NCI-H2196 (cell line): ENCODE measurements at regions not wholly inside any gene's neighbourhood (a gene's known extent, or its start where the extent isn't known, plus 50 kb on each side); places are given as distances from the start of the nearest gene placed in this dataset.
"Not testable (repeated sequence)": the region's sequence is repeated elsewhere in the genome, so short reads cannot be mapped to it uniquely, and the experiment has no call there.

Experiments
- DNase-seq: peaks from one replicate; lab custom pipeline; 2025; ENCODE audit not compliant: unreplicated experiment; lab: John Stamatoyannopoulos, UW

- DNase-seq: no peak
These were observed 194.3 kb downstream of the PALM2AKAP2 start for GRCh38 chr9:109974143-109974917.

GRCh38 chr9:109974918-109975276, 194.9 kb downstream of the PALM2AKAP2 start:
- no peak for DNase-seq

GRCh38 chr9:109975574-109976295, 195.7 kb downstream of the PALM2AKAP2 start:
- DNase-seq: no peak

- DNase-seq: no peak
These were observed 196.3 kb downstream of the PALM2AKAP2 start for GRCh38 chr9:109976303-109976702.

- DNase-seq: no peak
These were observed 197.5 kb downstream of the PALM2AKAP2 start for GRCh38 chr9:109977521-109977920.

- DNase-seq: no peak
These were observed 201.1 kb downstream of the PALM2AKAP2 start for GRCh38 chr9:109981091-109981490.

GRCh38 chr9:109986521-109986991, 206.6 kb downstream of the PALM2AKAP2 start:
- DNase-seq: no peak

GRCh38 chr9:109989296-109989695, 209.3 kb downstream of the PALM2AKAP2 start:
- DNase-seq: no peak

GRCh38 chr9:109990541-109990940, 210.5 kb downstream of the PALM2AKAP2 start:
- no peak for DNase-seq

- no peak for DNase-seq
These were observed 212.3 kb downstream of the PALM2AKAP2 start for GRCh38 chr9:109992293-109992692.

- DNase-seq: no peak
These were observed 213.4 kb downstream of the PALM2AKAP2 start for GRCh38 chr9:109993250-109993978.

- no peak for DNase-seq
These were observed 213.8 kb downstream of the C9orf152 start for GRCh38 chr9:109994141-109994540.

GRCh38 chr9:109996936-109997580, 210.9 kb downstream of the C9orf152 start:
- no peak for DNase-seq

GRCh38 chr9:109997682-109998081, 210.3 kb downstream of the C9orf152 start:
- DNase-seq: no peak

GRCh38 chr9:110005521-110005920, 202.4 kb downstream of the C9orf152 start:
- not testable (repeated sequence) for DNase-seq

GRCh38 chr9:110006657-110007056, 201.3 kb downstream of the C9orf152 start:
- no peak for DNase-seq

GRCh38 chr9:110007477-110008270, 200.3 kb downstream of the C9orf152 start:
- no peak for DNase-seq

GRCh38 chr9:110008663-110009062, 199.3 kb downstream of the C9orf152 start:
- no peak for DNase-seq

- DNase-seq: no peak
These were observed 196.2 kb downstream of the C9orf152 start for GRCh38 chr9:110011628-110012320.

GRCh38 chr9:110013064-110013463, 194.9 kb downstream of the C9orf152 start:
- DNase-seq: no peak
